HG03378 (cell line): ENCODE measurements at regions not wholly inside any gene's neighbourhood (a gene's known extent, or its start where the extent isn't known, plus 50 kb on each side); places are given as distances from the start of the nearest gene placed in this dataset.

Experiments
- ATAC-seq: cut with Tn5 transposase; IDR thresholded peaks from one replicate; pipeline ENCODE4 v1.9.1; 2021; ENCODE audit warnings: mild to moderate bottlenecking, moderate library complexity; ENCODE audit not compliant: unreplicated experiment

GRCh38 chr6:165830761-165831160 is 167.7 kb upstream of the PDE10A start:
- no peak for ATAC-seq

- no peak for ATAC-seq
Observed at GRCh38 chr6:165829376-165829775, 166.3 kb upstream of the PDE10A start.

- ATAC-seq: no peak
Observed at GRCh38 chr6:165827190-165827518, 164.1 kb upstream of the PDE10A start.

GRCh38 chr6:165826487-165827189 is 163.6 kb upstream of the PDE10A start:
- no peak for ATAC-seq

GRCh38 chr6:165825256-165825815 is 162.3 kb upstream of the PDE10A start:
- no peak for ATAC-seq

- no peak for ATAC-seq
Observed at GRCh38 chr6:165823609-165824326, 160.7 kb upstream of the PDE10A start.

- ATAC-seq: no peak
Observed at GRCh38 chr6:165822501-165822900, 159.5 kb upstream of the PDE10A start.

- no peak for ATAC-seq
Observed at GRCh38 chr6:165821754-165822153, 158.7 kb upstream of the PDE10A start.

GRCh38 chr6:165820934-165821333 is 157.9 kb upstream of the PDE10A start:
- ATAC-seq: no peak

- no peak for ATAC-seq
Observed at GRCh38 chr6:165820407-165820806, 157.4 kb upstream of the PDE10A start.

- ATAC-seq: no peak
Observed at GRCh38 chr6:165819394-165819793, 156.4 kb upstream of the PDE10A start.

- ATAC-seq: no peak
Observed at GRCh38 chr6:165818200-165818599, 155.2 kb upstream of the PDE10A start.

GRCh38 chr6:165817771-165818170 is 154.7 kb upstream of the PDE10A start:
- no peak for ATAC-seq

- ATAC-seq: no peak
Observed at GRCh38 chr6:165817148-165817547, 154.1 kb upstream of the PDE10A start.

- no peak for ATAC-seq
Observed at GRCh38 chr6:165814679-165815078, 151.6 kb upstream of the PDE10A start.

GRCh38 chr6:165811512-165811911 is 148.5 kb upstream of the PDE10A start:
- ATAC-seq: no peak

- no peak for ATAC-seq
Observed at GRCh38 chr6:165808021-165808420, 145.0 kb upstream of the PDE10A start.

- no peak for ATAC-seq
Observed at GRCh38 chr6:165807249-165807960, 144.4 kb upstream of the PDE10A start.

GRCh38 chr6:165806126-165806810 is 143.2 kb upstream of the PDE10A start:
- no peak for ATAC-seq

- ATAC-seq: no peak
Observed at GRCh38 chr6:165805636-165806035, 142.6 kb upstream of the PDE10A start.

- no peak for ATAC-seq
Observed at GRCh38 chr6:165805067-165805555, 142.1 kb upstream of the PDE10A start.
